Sigmoid colon (tissue), 4 donors: ENCODE measurements at regions not wholly inside any gene's neighbourhood (a gene's known extent, or its start where the extent isn't known, plus 50 kb on each side); places are given as distances from the start of the nearest gene placed in this dataset.

Source experiments
- EP300 ChIP-seq, 4 donors: sonication (generic); formaldehyde crosslinking; IDR thresholded peaks; one replicate each; pipeline ENCODE4 v1.6.1; 2017; ENCODE audit warnings: antibody characterized with exemption in 4 of 4
- POLR2A ChIP-seq, 2 donors: fragments of 450-650 bp; IDR thresholded peaks; one replicate each; pipeline ENCODE4 v1.6.1; 2016; ENCODE audit warnings: antibody characterized with exemption in 2 of 2, mild to moderate bottlenecking in 2 of 2, moderate library complexity in 2 of 2
- POLR2AphosphoS5 ChIP-seq, 4 donors: sonication (generic); formaldehyde crosslinking; IDR thresholded peaks; one replicate each; pipeline ENCODE4 v1.6.1; 2017; ENCODE audit warnings: antibody characterized with exemption in 4 of 4
- TF ChIP-seq, protein P1 (sequence below), 4 experiments: fragments of 450-650 bp in 3 of 4; fragments of 200-600 bp in 1 of 4; IDR thresholded peaks; one replicate each; pipeline ENCODE4 v1.5.1; 2016 to 2019; ENCODE audit warnings: antibody characterized with exemption in 4 of 4, mild to moderate bottlenecking in 3 of 4, moderate library complexity in 2 of 4

DNA sequence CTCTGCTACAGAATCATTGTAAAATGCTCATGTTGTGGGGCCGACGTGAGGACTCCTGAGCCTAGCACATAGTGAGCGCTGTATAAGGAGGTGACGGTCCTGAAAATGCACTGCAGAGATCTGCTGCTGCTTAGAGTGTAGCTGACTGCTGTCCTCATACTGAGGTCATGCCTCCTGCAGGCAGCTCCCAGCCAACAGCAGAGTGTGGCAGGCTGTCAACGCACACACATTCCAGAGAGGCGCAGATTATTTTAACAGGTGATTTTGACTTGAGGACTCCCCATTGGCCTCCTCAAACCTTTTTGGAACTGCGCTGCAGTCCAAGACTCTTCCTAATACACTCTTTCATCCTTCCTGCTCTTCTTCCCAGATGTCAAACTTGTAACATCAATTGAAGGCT, 119.8 kb upstream of the KCNJ6 start:
- no peak for TF ChIP-seq POLR2A (IDR thresholded peaks at IDR 0.05)
- TF ChIP-seq, protein P1, sequence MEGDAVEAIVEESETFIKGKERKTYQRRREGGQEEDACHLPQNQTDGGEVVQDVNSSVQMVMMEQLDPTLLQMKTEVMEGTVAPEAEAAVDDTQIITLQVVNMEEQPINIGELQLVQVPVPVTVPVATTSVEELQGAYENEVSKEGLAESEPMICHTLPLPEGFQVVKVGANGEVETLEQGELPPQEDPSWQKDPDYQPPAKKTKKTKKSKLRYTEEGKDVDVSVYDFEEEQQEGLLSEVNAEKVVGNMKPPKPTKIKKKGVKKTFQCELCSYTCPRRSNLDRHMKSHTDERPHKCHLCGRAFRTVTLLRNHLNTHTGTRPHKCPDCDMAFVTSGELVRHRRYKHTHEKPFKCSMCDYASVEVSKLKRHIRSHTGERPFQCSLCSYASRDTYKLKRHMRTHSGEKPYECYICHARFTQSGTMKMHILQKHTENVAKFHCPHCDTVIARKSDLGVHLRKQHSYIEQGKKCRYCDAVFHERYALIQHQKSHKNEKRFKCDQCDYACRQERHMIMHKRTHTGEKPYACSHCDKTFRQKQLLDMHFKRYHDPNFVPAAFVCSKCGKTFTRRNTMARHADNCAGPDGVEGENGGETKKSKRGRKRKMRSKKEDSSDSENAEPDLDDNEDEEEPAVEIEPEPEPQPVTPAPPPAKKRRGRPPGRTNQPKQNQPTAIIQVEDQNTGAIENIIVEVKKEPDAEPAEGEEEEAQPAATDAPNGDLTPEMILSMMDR (IDR thresholded peaks at IDR 0.05) = no peak
- no peak for TF ChIP-seq EP300 (IDR thresholded peaks at IDR 0.05)
- no peak for TF ChIP-seq POLR2AphosphoS5 (IDR thresholded peaks at IDR 0.05)
